ENCODE measurements at regions not wholly inside any gene's neighbourhood (a gene's known extent, or its start where the extent isn't known, plus 50 kb on each side); places are given as distances from the start of the nearest gene placed in this dataset.

GRCh38 chr13:31909864-31910551, 121.6 kb upstream of the FRY start:
- no peaks in the 10 kb centered on the region for H3K36me3 ChIP-seq (ENCODE audit: insufficient read depth, low read length)
- DNase-seq (ENCODE audit: insufficient read length, low spot score, missing footprints), result no peak
- TF ChIP-seq CTCF (IDR thresholded peaks at IDR 0.05; ENCODE audit: extremely low read depth, low read depth, low read length), result peak; percentile 91
- H3K4me1 ChIP-seq (ENCODE audit: insufficient read depth, low read length), result peaks cover 3% of the 10 kb centered on the region
- H3K27me3 ChIP-seq (ENCODE audit: insufficient read depth, low read length), result no peaks in the 10 kb centered on the region
- H3K4me3 ChIP-seq (ENCODE audit: insufficient read depth, low read length), result no peak overlapping the region
- H3K79me2 ChIP-seq (ENCODE audit: insufficient read depth, low read length), result no peaks in the 10 kb centered on the region
- H2AFZ ChIP-seq (ENCODE audit: low read length), result peak overlapping the region; percentile 36
- H3K4me2 ChIP-seq (ENCODE audit: insufficient read depth, low read length), result peak overlapping the region; percentile 52
- no peak overlapping the region for H3K27ac ChIP-seq (ENCODE audit: low read depth, low read length)
- no peaks in the 10 kb centered on the region for H4K20me1 ChIP-seq (ENCODE audit: insufficient read depth, low read length)
- H3K9me3 ChIP-seq (ENCODE audit: low read depth, low read length), result no peaks in the 10 kb centered on the region

- Histone ChIP-seq H3K36me3 (ENCODE audit: insufficient read depth, low read length) (no peaks in the 10 kb centered on the region), H3K4me3 (ENCODE audit: insufficient read depth, low read length) (no peak overlapping the region), H3K9me3 (ENCODE audit: low read depth, low read length) (no peaks in the 10 kb centered on the region), H3K27ac (ENCODE audit: low read depth, low read length) (no peak overlapping the region), H4K20me1 (ENCODE audit: insufficient read depth, low read length) (no peaks in the 10 kb centered on the region), H3K27me3 (ENCODE audit: insufficient read depth, low read length) (no peaks in the 10 kb centered on the region), H3K79me2 (ENCODE audit: insufficient read depth, low read length) (no peaks in the 10 kb centered on the region), H3K4me2 (ENCODE audit: insufficient read depth, low read length) (no peak overlapping the region), H2AFZ (ENCODE audit: low read length) (no peak overlapping the region), H3K4me1 (ENCODE audit: insufficient read depth, low read length) (peaks cover 3% of the 10 kb centered on the region)
- no peak for DNase-seq (ENCODE audit: insufficient read length, low spot score, missing footprints)
- no peak for TF ChIP-seq CTCF (IDR thresholded peaks at IDR 0.05; ENCODE audit: extremely low read depth, low read depth, low read length)
Observed at GRCh38 chr13:31910633-31911032, 120.9 kb upstream of the FRY start.

GRCh38 chr13:31912647-31913401, 118.8 kb upstream of the FRY start:
- H3K4me2 ChIP-seq (ENCODE audit: insufficient read depth, low read length), result no peak overlapping the region
- H3K36me3 ChIP-seq (ENCODE audit: insufficient read depth, low read length), result no peaks in the 10 kb centered on the region
- peaks cover 3% of the 10 kb centered on the region for H3K4me1 ChIP-seq (ENCODE audit: insufficient read depth, low read length)
- no peak for DNase-seq (ENCODE audit: insufficient read length, low spot score, missing footprints)
- H2AFZ ChIP-seq (ENCODE audit: low read length), result no peak overlapping the region
- no peak overlapping the region for H3K27ac ChIP-seq (ENCODE audit: low read depth, low read length)
- H3K79me2 ChIP-seq (ENCODE audit: insufficient read depth, low read length), result no peaks in the 10 kb centered on the region
- no peaks in the 10 kb centered on the region for H3K9me3 ChIP-seq (ENCODE audit: low read depth, low read length)
- no peaks in the 10 kb centered on the region for H4K20me1 ChIP-seq (ENCODE audit: insufficient read depth, low read length)
- H3K4me3 ChIP-seq (ENCODE audit: insufficient read depth, low read length), result no peak overlapping the region
- no peaks in the 10 kb centered on the region for H3K27me3 ChIP-seq (ENCODE audit: insufficient read depth, low read length)
- TF ChIP-seq CTCF (IDR thresholded peaks at IDR 0.05; ENCODE audit: extremely low read depth, low read depth, low read length), result no peak

GRCh38 chr13:31913459-31913858, 118.1 kb upstream of the FRY start:
- Histone ChIP-seq H3K79me2 (ENCODE audit: insufficient read depth, low read length) (no peaks in the 10 kb centered on the region), H3K4me2 (ENCODE audit: insufficient read depth, low read length) (no peak overlapping the region), H3K4me1 (ENCODE audit: insufficient read depth, low read length) (peaks cover 3% of the 10 kb centered on the region), H3K27ac (ENCODE audit: low read depth, low read length) (no peak overlapping the region), H2AFZ (ENCODE audit: low read length) (peak overlapping the region; percentile 51), H3K4me3 (ENCODE audit: insufficient read depth, low read length) (no peak overlapping the region), H3K27me3 (ENCODE audit: insufficient read depth, low read length) (no peaks in the 10 kb centered on the region), H3K9me3 (ENCODE audit: low read depth, low read length) (no peaks in the 10 kb centered on the region), H3K36me3 (ENCODE audit: insufficient read depth, low read length) (no peaks in the 10 kb centered on the region), H4K20me1 (ENCODE audit: insufficient read depth, low read length) (no peaks in the 10 kb centered on the region)
- DNase-seq (ENCODE audit: insufficient read length, low spot score, missing footprints), result no peak
- peak; percentile 34 for TF ChIP-seq CTCF (IDR thresholded peaks at IDR 0.05; ENCODE audit: extremely low read depth, low read depth, low read length)

All from osteoblast (primary cell).